ENCODE measurements at regions not wholly inside any gene's neighbourhood (a gene's known extent, or its start where the extent isn't known, plus 50 kb on each side); places are given as distances from the start of the nearest gene placed in this dataset.

DNA sequence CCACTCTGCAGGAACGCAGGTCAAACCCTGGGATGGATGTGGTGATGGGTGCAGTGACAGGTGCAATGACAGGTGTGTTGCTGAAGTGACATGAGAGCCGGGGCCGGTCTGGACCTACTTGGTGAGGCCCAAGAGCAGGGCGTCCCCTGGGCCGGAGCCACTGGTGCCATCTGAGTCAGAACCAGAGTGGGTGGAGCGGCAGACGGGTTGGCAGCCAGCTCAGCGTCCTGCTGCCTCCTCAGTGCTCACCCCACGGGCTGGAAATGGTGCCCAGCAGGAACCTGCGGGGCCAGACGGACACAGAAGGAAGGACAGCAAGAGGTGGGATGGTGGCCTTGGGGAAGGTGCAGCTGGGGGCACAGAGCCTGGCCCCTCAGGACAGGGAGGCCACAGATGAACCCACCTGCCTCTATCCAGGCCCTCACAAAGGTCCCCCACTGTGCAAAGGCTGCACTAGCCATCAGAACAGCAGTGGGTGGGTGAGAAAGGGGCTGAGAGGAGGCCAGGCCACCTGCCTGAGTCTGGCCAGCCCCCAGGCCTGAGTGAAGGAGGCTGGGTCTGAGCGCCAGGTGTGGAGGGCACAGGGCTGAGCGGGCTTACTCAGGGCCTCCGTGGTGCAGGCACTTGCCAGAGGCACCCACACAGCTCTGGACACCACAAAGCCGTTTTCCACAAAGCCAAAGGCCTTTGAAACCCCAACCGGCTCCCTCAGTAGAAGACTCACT lies 129.0 kb upstream of the PPP2R2D start:
- TF ChIP-seq, protein P1, sequence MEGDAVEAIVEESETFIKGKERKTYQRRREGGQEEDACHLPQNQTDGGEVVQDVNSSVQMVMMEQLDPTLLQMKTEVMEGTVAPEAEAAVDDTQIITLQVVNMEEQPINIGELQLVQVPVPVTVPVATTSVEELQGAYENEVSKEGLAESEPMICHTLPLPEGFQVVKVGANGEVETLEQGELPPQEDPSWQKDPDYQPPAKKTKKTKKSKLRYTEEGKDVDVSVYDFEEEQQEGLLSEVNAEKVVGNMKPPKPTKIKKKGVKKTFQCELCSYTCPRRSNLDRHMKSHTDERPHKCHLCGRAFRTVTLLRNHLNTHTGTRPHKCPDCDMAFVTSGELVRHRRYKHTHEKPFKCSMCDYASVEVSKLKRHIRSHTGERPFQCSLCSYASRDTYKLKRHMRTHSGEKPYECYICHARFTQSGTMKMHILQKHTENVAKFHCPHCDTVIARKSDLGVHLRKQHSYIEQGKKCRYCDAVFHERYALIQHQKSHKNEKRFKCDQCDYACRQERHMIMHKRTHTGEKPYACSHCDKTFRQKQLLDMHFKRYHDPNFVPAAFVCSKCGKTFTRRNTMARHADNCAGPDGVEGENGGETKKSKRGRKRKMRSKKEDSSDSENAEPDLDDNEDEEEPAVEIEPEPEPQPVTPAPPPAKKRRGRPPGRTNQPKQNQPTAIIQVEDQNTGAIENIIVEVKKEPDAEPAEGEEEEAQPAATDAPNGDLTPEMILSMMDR (IDR thresholded peaks at IDR 0.05; ENCODE audit: low read depth, low read length), result no peak
- TF ChIP-seq, protein P2, sequence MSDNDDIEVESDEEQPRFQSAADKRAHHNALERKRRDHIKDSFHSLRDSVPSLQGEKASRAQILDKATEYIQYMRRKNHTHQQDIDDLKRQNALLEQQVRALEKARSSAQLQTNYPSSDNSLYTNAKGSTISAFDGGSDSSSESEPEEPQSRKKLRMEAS (IDR thresholded peaks at IDR 0.05; ENCODE audit: low read depth, low read length), result no peak
- TF ChIP-seq POLR2A (IDR thresholded peaks at IDR 0.05; ENCODE audit: extremely low read depth, insufficient read length) (no peak), MYC (IDR thresholded peaks at IDR 0.05; ENCODE audit: low read depth, low read length) (no peak)

All from NB4 (cell line).